Choroid plexus epithelial cell (primary cell): ENCODE measurements at regions not wholly inside any gene's neighbourhood (a gene's known extent, or its start where the extent isn't known, plus 50 kb on each side); places are given as distances from the start of the nearest gene placed in this dataset.

ENCODE experiments used
- DNase-seq: peaks from one replicate; pipeline ENCODE4 v3.0.0-alpha.2; 2010; ENCODE audit warnings: low read depth
- H3K4me3 ChIP-seq: 2 replicates; pipeline ENCODE4 v1.5.1; 2011; ENCODE audit warnings: low read depth, mild to moderate bottlenecking, control low read depth, low read length, moderate library complexity
- TF ChIP-seq, protein P1 (sequence below): conservative IDR thresholded peaks from 2 replicates; pipeline ENCODE4 v1.5.1; 2011; ENCODE audit warnings: low read depth, mild to moderate bottlenecking, control low read depth, inconsistent platforms, low read length, moderate library complexity

DNA sequence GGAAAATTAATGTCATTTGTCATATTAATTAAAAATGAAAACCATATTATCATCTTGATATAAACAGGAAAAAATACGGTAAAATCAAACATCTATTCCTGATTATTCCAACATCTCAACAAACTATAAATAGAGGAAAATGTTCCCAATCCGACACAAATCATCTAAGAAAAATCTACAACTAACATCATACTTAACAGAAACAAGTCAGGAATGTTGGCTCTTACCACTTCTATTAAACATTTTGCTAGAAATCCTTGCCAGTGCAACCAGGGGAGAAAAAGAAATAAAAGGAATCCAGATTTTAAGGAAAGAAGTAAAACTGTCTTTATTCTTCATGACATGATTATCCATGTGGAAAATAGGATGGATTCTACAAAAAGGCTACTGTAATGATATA is 77.0 kb upstream of the IRF2BP2 start:
- no peak for DNase-seq
- TF ChIP-seq, protein P1, sequence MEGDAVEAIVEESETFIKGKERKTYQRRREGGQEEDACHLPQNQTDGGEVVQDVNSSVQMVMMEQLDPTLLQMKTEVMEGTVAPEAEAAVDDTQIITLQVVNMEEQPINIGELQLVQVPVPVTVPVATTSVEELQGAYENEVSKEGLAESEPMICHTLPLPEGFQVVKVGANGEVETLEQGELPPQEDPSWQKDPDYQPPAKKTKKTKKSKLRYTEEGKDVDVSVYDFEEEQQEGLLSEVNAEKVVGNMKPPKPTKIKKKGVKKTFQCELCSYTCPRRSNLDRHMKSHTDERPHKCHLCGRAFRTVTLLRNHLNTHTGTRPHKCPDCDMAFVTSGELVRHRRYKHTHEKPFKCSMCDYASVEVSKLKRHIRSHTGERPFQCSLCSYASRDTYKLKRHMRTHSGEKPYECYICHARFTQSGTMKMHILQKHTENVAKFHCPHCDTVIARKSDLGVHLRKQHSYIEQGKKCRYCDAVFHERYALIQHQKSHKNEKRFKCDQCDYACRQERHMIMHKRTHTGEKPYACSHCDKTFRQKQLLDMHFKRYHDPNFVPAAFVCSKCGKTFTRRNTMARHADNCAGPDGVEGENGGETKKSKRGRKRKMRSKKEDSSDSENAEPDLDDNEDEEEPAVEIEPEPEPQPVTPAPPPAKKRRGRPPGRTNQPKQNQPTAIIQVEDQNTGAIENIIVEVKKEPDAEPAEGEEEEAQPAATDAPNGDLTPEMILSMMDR = no peak
- H3K4me3 ChIP-seq = no peak overlapping the region

DNA sequence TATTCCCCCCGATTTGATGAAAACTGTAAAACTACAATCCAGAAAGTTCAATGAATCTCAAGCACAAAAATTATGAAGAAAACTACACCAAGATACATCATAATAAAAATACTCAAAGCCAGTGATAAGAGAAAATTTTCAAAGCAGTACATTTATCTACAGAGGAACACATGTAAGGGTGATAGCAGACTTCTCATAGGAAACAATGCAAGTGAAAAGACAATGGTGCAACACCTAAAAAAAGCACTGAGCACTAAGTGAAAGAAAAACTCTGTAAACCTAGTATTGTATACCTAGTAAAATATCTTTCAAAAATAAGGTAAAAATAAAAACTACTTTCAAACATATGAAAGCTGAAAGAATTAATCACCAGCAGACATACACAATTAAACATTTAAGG is 76.1 kb upstream of the IRF2BP2 start:
- TF ChIP-seq, protein P1 = no peak
- no peak for DNase-seq
- no peak overlapping the region for H3K4me3 ChIP-seq

DNA sequence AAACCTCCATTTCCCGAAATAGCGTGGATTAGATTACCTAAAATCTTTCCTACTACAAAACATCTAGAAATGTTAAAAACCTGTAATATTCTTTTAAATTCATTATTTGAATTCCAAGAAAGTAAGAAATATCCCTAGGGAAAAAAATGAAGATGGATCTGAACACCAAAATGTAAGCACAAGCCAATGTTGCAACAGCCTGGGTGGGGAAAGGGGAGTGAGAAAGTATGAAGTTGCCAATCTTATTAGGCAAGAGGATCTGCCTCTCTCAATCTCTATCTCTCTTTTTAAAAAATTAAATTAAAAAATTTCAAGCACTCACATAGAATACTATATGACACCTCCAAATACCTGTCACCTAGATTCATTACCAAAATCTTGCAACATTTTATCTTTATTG is 74.9 kb upstream of the IRF2BP2 start:
- no peak overlapping the region for H3K4me3 ChIP-seq
- DNase-seq = peak; percentile 14
- TF ChIP-seq, protein P1 = no peak

DNA sequence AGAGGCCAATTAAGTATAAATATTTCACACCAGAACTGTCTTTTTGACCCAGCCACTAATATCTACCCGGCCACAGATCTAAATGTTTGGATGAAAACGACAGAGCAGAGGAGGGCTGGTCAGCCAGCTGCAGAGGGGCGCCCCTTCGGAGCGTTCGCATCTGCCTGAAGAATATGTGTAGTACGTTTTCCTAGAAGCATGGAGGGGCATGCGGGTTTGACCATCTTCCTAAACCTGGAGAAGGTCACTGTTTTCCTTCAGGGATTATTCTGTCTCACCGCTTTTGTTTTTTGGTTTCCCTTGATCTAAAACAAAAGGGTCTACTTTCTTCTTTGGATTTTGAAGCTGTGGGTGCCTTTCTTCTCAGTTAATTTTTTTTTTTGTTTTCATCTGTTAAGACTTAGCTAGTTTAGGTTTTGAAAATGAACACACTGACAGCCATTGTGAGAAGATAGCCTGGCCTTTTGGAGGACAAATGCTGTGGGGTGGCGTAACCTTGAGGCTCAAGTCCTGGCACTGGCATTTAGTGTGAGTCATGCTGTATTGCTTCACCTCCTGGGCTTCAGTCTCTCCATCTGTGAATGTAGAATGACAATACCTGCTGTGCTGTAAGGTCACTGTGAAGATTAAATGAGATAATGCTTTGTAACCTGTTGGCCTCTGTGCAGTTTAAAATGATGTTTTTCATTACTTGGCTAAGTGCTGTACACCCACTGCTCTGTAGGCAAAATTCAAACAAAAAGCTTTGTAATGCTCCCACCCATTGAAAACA is 74.1 kb upstream of the IRF2BP2 start:
- no peak overlapping the region for H3K4me3 ChIP-seq
- peak; percentile 73 for DNase-seq
- TF ChIP-seq, protein P1 = no peak

DNA sequence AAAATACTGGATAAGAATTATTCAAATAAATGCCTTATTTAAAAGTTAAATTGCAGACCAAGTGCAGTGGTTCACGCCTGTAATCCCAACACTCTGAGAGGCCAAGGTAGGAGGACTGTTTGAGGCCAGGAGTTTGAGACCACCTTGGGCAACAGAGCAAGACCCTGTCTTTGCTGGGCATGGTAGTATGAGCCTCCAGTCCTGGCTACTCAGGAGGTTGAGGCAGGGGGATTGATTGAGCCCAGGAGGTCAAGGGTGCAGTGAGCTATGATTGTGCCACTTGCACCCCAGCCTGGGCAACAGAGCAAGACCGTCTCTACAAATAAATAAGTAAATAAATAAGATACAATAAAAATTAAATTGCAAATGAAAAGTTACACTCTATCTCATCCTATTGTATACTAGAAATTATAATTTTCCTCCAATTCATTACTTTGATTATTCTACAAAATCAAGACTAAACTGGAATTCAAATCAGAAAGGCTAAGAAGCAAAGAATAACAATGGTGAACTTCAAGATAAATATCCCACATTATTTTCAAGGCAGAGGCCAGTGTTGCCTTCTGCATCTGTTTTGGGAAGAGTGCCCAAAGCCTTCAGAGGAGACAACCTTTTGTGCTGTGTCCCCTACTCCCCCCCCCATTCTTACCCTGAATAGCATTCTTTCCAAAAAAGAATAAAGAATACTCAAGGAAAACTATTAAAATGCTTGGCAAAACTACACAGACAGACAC is 73.3 kb upstream of the IRF2BP2 start:
- TF ChIP-seq, protein P1 = no peak
- H3K4me3 ChIP-seq = no peak overlapping the region
- peak; percentile 16 for DNase-seq

DNA sequence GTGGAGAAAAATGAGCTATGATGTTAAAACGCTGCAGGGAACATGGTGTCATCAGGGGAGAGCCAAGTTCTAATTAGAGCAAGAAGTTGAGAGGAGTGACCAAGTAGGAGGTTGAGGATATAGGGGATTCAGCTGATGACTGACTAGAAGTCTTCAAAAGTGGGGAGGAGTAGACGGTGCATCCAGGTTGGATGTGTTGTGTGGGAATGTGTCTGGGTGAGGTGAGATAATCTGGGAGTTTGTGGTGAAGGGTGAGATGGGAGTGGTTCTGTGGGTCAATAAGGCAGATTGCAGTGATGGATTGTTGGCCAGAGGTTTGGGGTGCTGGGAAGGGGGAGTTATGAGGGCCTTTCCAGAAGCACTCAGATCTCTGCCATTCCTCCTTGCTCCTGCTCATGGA is 72.0 kb upstream of the IRF2BP2 start:
- TF ChIP-seq, protein P1 = no peak
- no peak for DNase-seq
- no peak overlapping the region for H3K4me3 ChIP-seq
